ENCODE measurements at regions not wholly inside any gene's neighbourhood (a gene's known extent, or its start where the extent isn't known, plus 50 kb on each side); places are given as distances from the start of the nearest gene placed in this dataset.

GRCh38 chr10:113368666-113369364 lies 184.0 kb upstream of the HABP2 start:
- H3K27ac ChIP-seq (ENCODE audit: extremely low read depth, low read depth, low read length), result no peak overlapping the region
- no peaks in the 10 kb centered on the region for H3K79me2 ChIP-seq (ENCODE audit: control insufficient read depth, insufficient read depth, low read length)
- H3K4me1 ChIP-seq (replicated peaks in 1 of 2; ENCODE audit: control insufficient read depth in 2 of 2, insufficient read depth in 2 of 2, low read length in 2 of 2), result no peaks in the 10 kb centered on the region
- no peak overlapping the region for H3K9ac ChIP-seq (ENCODE audit: insufficient read depth in 1 of 2, low read depth in 2 of 2, low read length in 2 of 2)
- in situ Hi-C loops (cut with MboI), result no loop called here
- no peaks in the 10 kb centered on the region for H3K36me3 ChIP-seq (ENCODE audit: control insufficient read depth, insufficient read depth, low read length)
- ATAC-seq, result no peak
- no peaks in the 10 kb centered on the region for H3K9me3 ChIP-seq (replicated peaks; ENCODE audit: control insufficient read depth, insufficient read depth, low read depth, low read length)
- H3K4me3 ChIP-seq, result no peak overlapping the region
- no peaks in the 10 kb centered on the region for H4K20me1 ChIP-seq (replicated peaks; ENCODE audit: control insufficient read depth, insufficient read depth, low read length)
- no peak overlapping the region for H3K4me2 ChIP-seq (ENCODE audit: insufficient read depth, low read length)
- H3K27me3 ChIP-seq (ENCODE audit: control insufficient read depth in 2 of 2, insufficient read depth in 2 of 2, low read length in 2 of 2), result no peaks in the 10 kb centered on the region
- no peak overlapping the region for H2AFZ ChIP-seq (ENCODE audit: low read depth, low read length)
- no peak for TF ChIP-seq NEUROD1 (IDR thresholded peaks at IDR 0.05; ENCODE audit: borderline replicate concordance, low read depth, low read length, partially characterized antibody)
- 2% methylated on average over 6 of the region's 6 CpGs for whole genome bisulfite sequencing (ENCODE audit: insufficient coverage, low coverage, missing lambda C conversion rate)
- no TSS peak for BruUV-seq (replicated peaks)
- H3K9me1 ChIP-seq (ENCODE audit: control insufficient read depth, insufficient read depth, low read length), result no peaks in the 10 kb centered on the region
- ChIA-PET POLR2A (no interaction called here), CTCF (ENCODE audit: low intra/inter-chr PET ratio) (no interaction called here)
- no peak for FAIRE-seq
- intact Hi-C loops (cut with micrococcal nuclease), result no loop called here
- DNase-seq (ENCODE audit: extremely low read depth in 1 of 4, low spot score in 3 of 4), result no peak

GRCh38 chr10:113369365-113369694 lies 183.5 kb upstream of the HABP2 start:
- intact Hi-C loops (cut with micrococcal nuclease), result no loop called here
- FAIRE-seq, result no peak

More at GRCh38 chr10:113369365-113369694, 183.5 kb upstream of the HABP2 start:
- POLR2A ChIA-PET, result no interaction called here
- WGBS (ENCODE audit: insufficient coverage, low coverage, missing lambda C conversion rate), result 0% methylated on average over 5 of the region's 5 CpGs
- in situ Hi-C loops (cut with MboI), result no loop called here
- Histone ChIP-seq H3K27me3 (ENCODE audit: control insufficient read depth in 2 of 2, insufficient read depth in 2 of 2, low read length in 2 of 2) (no peaks in the 10 kb centered on the region), H3K9me1 (ENCODE audit: control insufficient read depth, insufficient read depth, low read length) (no peaks in the 10 kb centered on the region), H3K9ac (ENCODE audit: insufficient read depth in 1 of 2, low read depth in 2 of 2, low read length in 2 of 2) (no peak overlapping the region), H3K36me3 (ENCODE audit: control insufficient read depth, insufficient read depth, low read length) (no peaks in the 10 kb centered on the region), H3K79me2 (ENCODE audit: control insufficient read depth, insufficient read depth, low read length) (no peaks in the 10 kb centered on the region), H3K4me1 (replicated peaks in 1 of 2; ENCODE audit: control insufficient read depth in 2 of 2, insufficient read depth in 2 of 2, low read length in 2 of 2) (no peaks in the 10 kb centered on the region), H3K9me3 (replicated peaks; ENCODE audit: control insufficient read depth, insufficient read depth, low read depth, low read length) (no peaks in the 10 kb centered on the region), H3K4me2 (ENCODE audit: insufficient read depth, low read length) (no peak overlapping the region), H2AFZ (ENCODE audit: low read depth, low read length) (no peak overlapping the region), H3K27ac (ENCODE audit: extremely low read depth, low read depth, low read length) (no peak overlapping the region), H4K20me1 (replicated peaks; ENCODE audit: control insufficient read depth, insufficient read depth, low read length) (no peaks in the 10 kb centered on the region), H3K4me3 (no peak overlapping the region)
- DNase-seq (ENCODE audit: extremely low read depth in 1 of 4, low spot score in 3 of 4), result no peak
- no peak for ATAC-seq
- BruUV-seq (replicated peaks), result no TSS peak
- TF ChIP-seq MAFF (IDR thresholded peaks at IDR 0.05; ENCODE audit: low read length) (peak; percentile 88), PRMT5 (CRISPR knock-in tag; IDR thresholded peaks at IDR 0.05) (no peak), EP300 (IDR thresholded peaks at IDR 0.05; ENCODE audit: low read length) (no peak), C11orf30 (IDR thresholded peaks at IDR 0.05; ENCODE audit: low read depth) (peak; percentile 79), RNF219 (CRISPR knock-in tag; IDR thresholded peaks at IDR 0.05) (no peak), CCNT2 (IDR thresholded peaks at IDR 0.05; ENCODE audit: borderline replicate concordance, extremely low read depth, insufficient read length, low read depth, low read length) (no peak), ZFP30 (CRISPR knock-in tag; IDR thresholded peaks at IDR 0.05; ENCODE audit: borderline replicate concordance) (no peak), MCM5 (IDR thresholded peaks at IDR 0.05; ENCODE audit: low read depth) (no peak), MAFK (IDR thresholded peaks at IDR 0.05; ENCODE audit: low read length) (peak; percentile 85), MAFG (tag; conservative IDR thresholded peaks at IDR 0.05) (peak; percentile 83), ZNF316 (IDR thresholded peaks at IDR 0.05) (peak; percentile 78), TFE3 (CRISPR knock-in tag; IDR thresholded peaks at IDR 0.05) (no peak)
- CTCF ChIA-PET (ENCODE audit: low intra/inter-chr PET ratio), result no interaction called here

Measured in K562 (cell line).